ENCODE measurements at regions not wholly inside any gene's neighbourhood (a gene's known extent, or its start where the extent isn't known, plus 50 kb on each side); places are given as distances from the start of the nearest gene placed in this dataset.

DNA sequence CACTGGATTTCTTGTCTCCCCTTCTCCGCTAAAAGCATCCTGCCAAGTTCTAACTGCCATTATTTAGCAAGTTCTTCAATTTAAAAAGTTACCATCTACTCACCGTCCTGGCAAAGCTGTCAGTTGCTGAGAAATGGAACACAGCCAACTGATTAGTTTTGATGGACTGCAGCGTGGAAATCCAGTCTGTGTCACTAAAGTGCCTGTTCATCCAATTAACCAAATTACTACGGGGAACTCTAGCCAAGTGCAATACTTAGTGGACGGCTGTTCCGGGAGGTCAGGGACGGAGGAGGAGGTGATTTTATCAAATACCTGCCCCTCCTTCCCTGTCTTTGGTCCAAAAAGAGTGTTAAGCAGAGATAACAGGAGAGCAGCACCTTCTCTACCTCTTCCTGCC is 260.7 kb downstream of the MAF start (continued):
- TF ChIP-seq, protein P1, sequence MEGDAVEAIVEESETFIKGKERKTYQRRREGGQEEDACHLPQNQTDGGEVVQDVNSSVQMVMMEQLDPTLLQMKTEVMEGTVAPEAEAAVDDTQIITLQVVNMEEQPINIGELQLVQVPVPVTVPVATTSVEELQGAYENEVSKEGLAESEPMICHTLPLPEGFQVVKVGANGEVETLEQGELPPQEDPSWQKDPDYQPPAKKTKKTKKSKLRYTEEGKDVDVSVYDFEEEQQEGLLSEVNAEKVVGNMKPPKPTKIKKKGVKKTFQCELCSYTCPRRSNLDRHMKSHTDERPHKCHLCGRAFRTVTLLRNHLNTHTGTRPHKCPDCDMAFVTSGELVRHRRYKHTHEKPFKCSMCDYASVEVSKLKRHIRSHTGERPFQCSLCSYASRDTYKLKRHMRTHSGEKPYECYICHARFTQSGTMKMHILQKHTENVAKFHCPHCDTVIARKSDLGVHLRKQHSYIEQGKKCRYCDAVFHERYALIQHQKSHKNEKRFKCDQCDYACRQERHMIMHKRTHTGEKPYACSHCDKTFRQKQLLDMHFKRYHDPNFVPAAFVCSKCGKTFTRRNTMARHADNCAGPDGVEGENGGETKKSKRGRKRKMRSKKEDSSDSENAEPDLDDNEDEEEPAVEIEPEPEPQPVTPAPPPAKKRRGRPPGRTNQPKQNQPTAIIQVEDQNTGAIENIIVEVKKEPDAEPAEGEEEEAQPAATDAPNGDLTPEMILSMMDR (IDR thresholded peaks at IDR 0.05): no peak
- TF ChIP-seq RAD21 (IDR thresholded peaks at IDR 0.05; ENCODE audit: low read length) (0 out of 2 replicates have a peak, but pooled peaks have one; percentile 9), NFIC (IDR thresholded peaks at IDR 0.05; ENCODE audit: borderline replicate concordance) (peak; percentile 42), RCOR1 (IDR thresholded peaks at IDR 0.05; ENCODE audit: low read length) (peak; percentile 93), EP300 (IDR thresholded peaks at IDR 0.05; ENCODE audit: borderline replicate concordance in 1 of 2, low read depth in 1 of 2, low read length in 1 of 2) (peak in 1 of 2 experiments; percentile 85; a peak in 2 of 4 replicates), GATA2 (CRISPR knock-in tag; IDR thresholded peaks at IDR 0.05) (peak; percentile 92), TCF12 (IDR thresholded peaks at IDR 0.05) (no peak; the same call in 1 of the 2 replicates)

DNA sequence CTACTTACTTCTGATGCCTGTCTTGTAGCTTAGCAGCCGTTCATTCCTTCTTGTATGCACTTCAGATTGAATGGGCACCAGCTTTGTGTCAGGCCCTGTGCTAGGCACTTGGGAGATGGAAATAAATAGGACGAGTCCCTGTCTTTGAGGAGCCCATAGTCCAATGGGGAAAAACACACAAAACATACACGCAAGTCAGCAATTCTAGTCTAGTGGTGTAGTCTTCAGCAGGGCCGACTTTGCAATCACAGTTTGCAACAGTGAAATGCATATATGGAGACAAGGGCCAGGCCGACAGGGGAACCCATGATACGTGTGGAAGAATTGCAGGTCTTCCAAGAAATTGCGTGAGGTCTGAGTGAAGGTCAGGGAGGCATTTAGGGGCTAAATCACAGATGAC is 262.6 kb downstream of the MAF start:
- H4K20me1 ChIP-seq (ENCODE audit: insufficient read depth): no peaks in the 10 kb centered on the region
- 37% methylated on average over 7 of the region's 7 CpGs for WGBS (ENCODE audit: low lambda C conversion rate)
- H2AFZ ChIP-seq (ENCODE audit: low read depth): no peak overlapping the region
- no peak for TF ChIP-seq FOSL2 (IDR thresholded peaks at IDR 0.05; ENCODE audit: borderline replicate concordance, low read depth)
- TF ChIP-seq, protein P1 (IDR thresholded peaks at IDR 0.05): no peak
- TF ChIP-seq, protein P2, sequence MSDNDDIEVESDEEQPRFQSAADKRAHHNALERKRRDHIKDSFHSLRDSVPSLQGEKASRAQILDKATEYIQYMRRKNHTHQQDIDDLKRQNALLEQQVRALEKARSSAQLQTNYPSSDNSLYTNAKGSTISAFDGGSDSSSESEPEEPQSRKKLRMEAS (IDR thresholded peaks at IDR 0.05; ENCODE audit: low read depth): no peak
- TF ChIP-seq EP300 (IDR thresholded peaks at IDR 0.05; ENCODE audit: borderline replicate concordance in 1 of 2, low read depth in 1 of 2, low read length in 1 of 2): no peak
- TF ChIP-seq, protein P3, sequence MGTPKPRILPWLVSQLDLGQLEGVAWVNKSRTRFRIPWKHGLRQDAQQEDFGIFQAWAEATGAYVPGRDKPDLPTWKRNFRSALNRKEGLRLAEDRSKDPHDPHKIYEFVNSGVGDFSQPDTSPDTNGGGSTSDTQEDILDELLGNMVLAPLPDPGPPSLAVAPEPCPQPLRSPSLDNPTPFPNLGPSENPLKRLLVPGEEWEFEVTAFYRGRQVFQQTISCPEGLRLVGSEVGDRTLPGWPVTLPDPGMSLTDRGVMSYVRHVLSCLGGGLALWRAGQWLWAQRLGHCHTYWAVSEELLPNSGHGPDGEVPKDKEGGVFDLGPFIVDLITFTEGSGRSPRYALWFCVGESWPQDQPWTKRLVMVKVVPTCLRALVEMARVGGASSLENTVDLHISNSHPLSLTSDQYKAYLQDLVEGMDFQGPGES (IDR thresholded peaks at IDR 0.05; ENCODE audit: low read depth, low read length): no peak
- TF ChIP-seq GATA2 (CRISPR knock-in tag; IDR thresholded peaks at IDR 0.05): no peak
- TF ChIP-seq RAD21 (IDR thresholded peaks at IDR 0.05; ENCODE audit: low read length): no peak
- no peak for TF ChIP-seq MXI1 (IDR thresholded peaks at IDR 0.05; ENCODE audit: low read depth, low read length)
- no peak for TF ChIP-seq NFIC (IDR thresholded peaks at IDR 0.05; ENCODE audit: borderline replicate concordance)
- TF ChIP-seq, protein P4, sequence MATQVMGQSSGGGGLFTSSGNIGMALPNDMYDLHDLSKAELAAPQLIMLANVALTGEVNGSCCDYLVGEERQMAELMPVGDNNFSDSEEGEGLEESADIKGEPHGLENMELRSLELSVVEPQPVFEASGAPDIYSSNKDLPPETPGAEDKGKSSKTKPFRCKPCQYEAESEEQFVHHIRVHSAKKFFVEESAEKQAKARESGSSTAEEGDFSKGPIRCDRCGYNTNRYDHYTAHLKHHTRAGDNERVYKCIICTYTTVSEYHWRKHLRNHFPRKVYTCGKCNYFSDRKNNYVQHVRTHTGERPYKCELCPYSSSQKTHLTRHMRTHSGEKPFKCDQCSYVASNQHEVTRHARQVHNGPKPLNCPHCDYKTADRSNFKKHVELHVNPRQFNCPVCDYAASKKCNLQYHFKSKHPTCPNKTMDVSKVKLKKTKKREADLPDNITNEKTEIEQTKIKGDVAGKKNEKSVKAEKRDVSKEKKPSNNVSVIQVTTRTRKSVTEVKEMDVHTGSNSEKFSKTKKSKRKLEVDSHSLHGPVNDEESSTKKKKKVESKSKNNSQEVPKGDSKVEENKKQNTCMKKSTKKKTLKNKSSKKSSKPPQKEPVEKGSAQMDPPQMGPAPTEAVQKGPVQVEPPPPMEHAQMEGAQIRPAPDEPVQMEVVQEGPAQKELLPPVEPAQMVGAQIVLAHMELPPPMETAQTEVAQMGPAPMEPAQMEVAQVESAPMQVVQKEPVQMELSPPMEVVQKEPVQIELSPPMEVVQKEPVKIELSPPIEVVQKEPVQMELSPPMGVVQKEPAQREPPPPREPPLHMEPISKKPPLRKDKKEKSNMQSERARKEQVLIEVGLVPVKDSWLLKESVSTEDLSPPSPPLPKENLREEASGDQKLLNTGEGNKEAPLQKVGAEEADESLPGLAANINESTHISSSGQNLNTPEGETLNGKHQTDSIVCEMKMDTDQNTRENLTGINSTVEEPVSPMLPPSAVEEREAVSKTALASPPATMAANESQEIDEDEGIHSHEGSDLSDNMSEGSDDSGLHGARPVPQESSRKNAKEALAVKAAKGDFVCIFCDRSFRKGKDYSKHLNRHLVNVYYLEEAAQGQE (IDR thresholded peaks at IDR 0.05; ENCODE audit: low read depth, low read length): no peak
- TF ChIP-seq ELF1 (IDR thresholded peaks at IDR 0.05): no peak
- no peak for TF ChIP-seq POLR2AphosphoS5 (IDR thresholded peaks at IDR 0.05; ENCODE audit: low read depth, low read length)
- no peak for TF ChIP-seq RFX5 (IDR thresholded peaks at IDR 0.05; ENCODE audit: low read length)
- TF ChIP-seq TAF1 (IDR thresholded peaks at IDR 0.05; ENCODE audit: borderline replicate concordance, low read depth, low read length): no peak
- no peak for DNase-seq
- no peak overlapping the region for H3K4me2 ChIP-seq
- H3K27ac ChIP-seq (ENCODE audit: low read depth in 2 of 2, low read length in 1 of 2): no peak overlapping the region
- H3F3A ChIP-seq (replicated peaks; ENCODE audit: insufficient read depth): no peaks in the 10 kb centered on the region
- no peaks in the 10 kb centered on the region for H3K9me3 ChIP-seq
- CTCF ChIA-PET: no interaction called here
- H3K36me3 ChIP-seq (replicated peaks in 1 of 2; ENCODE audit: control insufficient read depth in 1 of 2, insufficient read depth in 2 of 2, low read length in 1 of 2): no peaks in the 10 kb centered on the region
- H3K9me2 ChIP-seq: no peaks in the 10 kb centered on the region
- H3K9ac ChIP-seq: no peak overlapping the region
- H3K79me2 ChIP-seq (ENCODE audit: insufficient read depth): no peaks in the 10 kb centered on the region
- H3K4me1 ChIP-seq (ENCODE audit: control insufficient read depth in 1 of 2, insufficient read depth in 2 of 2, low read depth in 1 of 2, low read length in 1 of 2): peaks cover 0 to 11% of the 10 kb centered on the region in 2 experiments; a peak in 2 of 4 replicates
- no peak overlapping the region for H3K4me3 ChIP-seq (ENCODE audit: low read depth in 2 of 2, low read length in 1 of 2)
- no peaks in the 10 kb centered on the region for H3K27me3 ChIP-seq (ENCODE audit: insufficient read depth)
- POLR2A ChIA-PET: no interaction called here

Measured in SK-N-SH (cell line).